ENCODE measurements at regions not wholly inside any gene's neighbourhood (a gene's known extent, or its start where the extent isn't known, plus 50 kb on each side); places are given as distances from the start of the nearest gene placed in this dataset.

GRCh38 chr2:16219292-16219975 is 279.1 kb downstream of the MYCN start:
- Histone ChIP-seq H3K27ac (ENCODE audit: insufficient read depth, low read length) (no peak overlapping the region), H4K91ac (ENCODE audit: insufficient read depth, low read depth, low read length) (no peak overlapping the region), H3K4me2 (ENCODE audit: low read depth, low read length) (no peak overlapping the region), H4K8ac (ENCODE audit: low read depth in 2 of 2, low read length in 2 of 2) (no peak overlapping the region), H3K14ac (replicated peaks; ENCODE audit: low read depth, low read length) (no peak overlapping the region), H2AK9ac (replicated peaks; ENCODE audit: low read depth, low read length, poor library complexity) (no peak overlapping the region), H3K56ac (ENCODE audit: extremely low read depth, insufficient read depth, low read length) (no peak overlapping the region), H2BK120ac (ENCODE audit: low read depth, low read length) (no peak overlapping the region), H3K9me1 (ENCODE audit: insufficient read depth, low read length) (no peaks in the 10 kb centered on the region), H2BK20ac (ENCODE audit: low read depth, low read length) (no peak overlapping the region), H2AFZ (replicated peaks; ENCODE audit: low read length, poor library complexity) (no peak overlapping the region), H2AK5ac (ENCODE audit: low read depth, low read length) (no peak overlapping the region), H3K4me3 (ENCODE audit: insufficient read depth, low read depth, low read length) (no peak overlapping the region), H3K79me1 (ENCODE audit: low read depth in 1 of 2, low read length in 2 of 2) (no peaks in the 10 kb centered on the region), H2BK15ac (ENCODE audit: low read depth, low read length) (no peak overlapping the region), H3K27me3 (ENCODE audit: control insufficient read depth, insufficient read depth, low read length) (no peaks in the 10 kb centered on the region), H3K4ac (ENCODE audit: low read depth, low read length) (no peak overlapping the region), H3K9ac (ENCODE audit: low read depth, low read length) (no peak overlapping the region), H3K23ac (ENCODE audit: low read depth, low read length) (no peak overlapping the region), H4K5ac (ENCODE audit: low read depth, low read length) (no peak overlapping the region), H3K36me3 (ENCODE audit: control insufficient read depth, insufficient read depth, low read length) (no peaks in the 10 kb centered on the region), H4K20me1 (ENCODE audit: insufficient read depth, low read length) (no peaks in the 10 kb centered on the region), H2BK5ac (ENCODE audit: low read depth, low read length, poor library complexity, severe bottlenecking) (no peak overlapping the region), H3K18ac (ENCODE audit: low read depth, low read length) (no peak overlapping the region), H3K4me1 (ENCODE audit: control insufficient read depth, insufficient read depth, low read length) (no peaks in the 10 kb centered on the region), H3K9me3 (ENCODE audit: control insufficient read depth, insufficient read depth, low read length) (peaks cover 36% of the 10 kb centered on the region)
- in situ Hi-C loops (cut with MboI; ENCODE audit: low sequenced_read_pairs) (no loop called here), dilution Hi-C loops (cut with HindIII; ENCODE audit: low sequenced_read_pairs, unreplicated experiment) (no loop called here), intact Hi-C loops (cut with micrococcal nuclease) (no loop called here)
- POLR2A ChIA-PET (ENCODE audit: unreplicated experiment) = no interaction called here
- ATAC-seq (ENCODE audit: low read depth) (no peak), DNase-seq (no peak)
- no peak for TF ChIP-seq USF2 (IDR thresholded peaks at IDR 0.05; ENCODE audit: low read depth, low read length)
- TF ChIP-seq CHD1 (IDR thresholded peaks at IDR 0.05; ENCODE audit: low read depth, low read length) = no peak
- no peak for TF ChIP-seq POLR2A (IDR thresholded peaks at IDR 0.05; ENCODE audit: low read depth, low read length)
- no peak for TF ChIP-seq CEBPB (IDR thresholded peaks at IDR 0.05; ENCODE audit: low read depth, low read length)
- TF ChIP-seq MXI1 (IDR thresholded peaks at IDR 0.05; ENCODE audit: borderline replicate concordance, low read depth, low read length) = no peak
- TF ChIP-seq NFE2L2 (IDR thresholded peaks at IDR 0.05; ENCODE audit: low read depth, low read length) = no peak
- TF ChIP-seq ELK1 (IDR thresholded peaks at IDR 0.05; ENCODE audit: borderline replicate concordance, low read depth, low read length) = no peak
- no peak for TF ChIP-seq FOS (IDR thresholded peaks at IDR 0.05; ENCODE audit: low read depth, low read length)
- no peak for TF ChIP-seq BHLHE40 (IDR thresholded peaks at IDR 0.05; ENCODE audit: low read depth, low read length)
- no peak for TF ChIP-seq MAZ (IDR thresholded peaks at IDR 0.05; ENCODE audit: borderline replicate concordance, low read depth, low read length)
- no peak for TF ChIP-seq RCOR1 (IDR thresholded peaks at IDR 0.05; ENCODE audit: insufficient replicate concordance, low read length)
- no peak for TF ChIP-seq RFX5 (IDR thresholded peaks at IDR 0.05; ENCODE audit: low read depth, low read length)
- no peak for TF ChIP-seq CTCF (conservative IDR thresholded peaks at IDR 0.05; ENCODE audit: low read depth, low read length)
- 75% methylated on average over 4 of the region's 9 CpGs; no CpG with 5 or more reads in 1 of the 2 experiments for WGBS, 2 experiments (ENCODE audit: extremely low coverage in 2 of 2, insufficient read length in 1 of 2)
- no TSS peak for BruUV-seq (replicated peaks)
- CTCF ChIA-PET = no interaction called here

Measured in IMR-90 (cell line).